Lower leg skin (tissue), 4 donors: ENCODE measurements at regions not wholly inside any gene's neighbourhood (a gene's known extent, or its start where the extent isn't known, plus 50 kb on each side); places are given as distances from the start of the nearest gene placed in this dataset.

Experiments
- DNase-seq, 2 donors: peaks; one replicate each; pipeline ENCODE4 v3.0.0-alpha.2; 2019; ENCODE audit warnings: low spot score in 2 of 2
- H3K4me3 ChIP-seq: fragments of 200-600 bp; sonication (generic); 2 replicates; pipeline ENCODE4 v1.5.1; 2017; ENCODE audit warnings: mild to moderate bottlenecking, low read depth; ENCODE audit not compliant: poor library complexity, severe bottlenecking
- POLR2A ChIP-seq, 2 donors: fragments of 450-650 bp; IDR thresholded peaks; one replicate each; pipeline ENCODE4 v1.6.1; 2016 to 2017; ENCODE audit warnings: antibody characterized with exemption in 2 of 2, mild to moderate bottlenecking in 1 of 2, moderate library complexity in 1 of 2
- WGBS, 2 donors: methylation state at CpG; one replicate each; pipeline ENCODE4 v1.1.5; 2018; 5-methylcytosine and 5-hydroxymethylcytosine counted together
- intact Hi-C: fragments of 100-400 bp; cut with DNase I; formaldehyde crosslinking; loops from one replicate; pipeline ENCODE4 v1.15.0; 2023; ENCODE audit warnings: low total_unique reads
- TF ChIP-seq, protein P1 (sequence below), 3 donors: fragments of 450-650 bp; IDR thresholded peaks; one replicate each; pipeline ENCODE4 v1.5.1; 2016; ENCODE audit warnings: antibody characterized with exemption in 3 of 3, mild to moderate bottlenecking in 3 of 3, moderate library complexity in 2 of 3

DNA sequence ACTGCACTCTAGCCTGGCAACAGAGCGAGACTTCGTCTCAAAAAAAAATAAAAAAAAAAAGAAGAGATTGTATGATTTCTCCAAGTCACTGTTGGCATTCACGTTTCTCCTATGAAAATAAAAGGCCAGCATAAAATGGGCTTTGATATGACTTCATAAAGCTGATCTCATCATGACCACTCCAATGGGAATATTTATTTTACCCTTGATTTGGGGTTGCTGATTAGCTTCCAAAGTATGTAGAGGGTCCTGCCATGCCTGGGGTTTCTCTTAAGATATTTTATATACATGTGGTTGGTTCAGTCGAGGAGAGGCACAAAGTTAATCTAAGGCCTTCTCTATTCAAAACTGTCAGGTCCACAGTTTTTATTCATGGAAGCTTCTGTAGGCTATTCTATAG, 247.0 kb upstream of the TNC start:
- H3K4me3 ChIP-seq = no peak overlapping the region
- no peak for DNase-seq
- WGBS, 2 donors = 97 to 98% methylated on average over 4 of the region's 4 CpGs
- TF ChIP-seq POLR2A (IDR thresholded peaks at IDR 0.05) = no peak
- TF ChIP-seq, protein P1, sequence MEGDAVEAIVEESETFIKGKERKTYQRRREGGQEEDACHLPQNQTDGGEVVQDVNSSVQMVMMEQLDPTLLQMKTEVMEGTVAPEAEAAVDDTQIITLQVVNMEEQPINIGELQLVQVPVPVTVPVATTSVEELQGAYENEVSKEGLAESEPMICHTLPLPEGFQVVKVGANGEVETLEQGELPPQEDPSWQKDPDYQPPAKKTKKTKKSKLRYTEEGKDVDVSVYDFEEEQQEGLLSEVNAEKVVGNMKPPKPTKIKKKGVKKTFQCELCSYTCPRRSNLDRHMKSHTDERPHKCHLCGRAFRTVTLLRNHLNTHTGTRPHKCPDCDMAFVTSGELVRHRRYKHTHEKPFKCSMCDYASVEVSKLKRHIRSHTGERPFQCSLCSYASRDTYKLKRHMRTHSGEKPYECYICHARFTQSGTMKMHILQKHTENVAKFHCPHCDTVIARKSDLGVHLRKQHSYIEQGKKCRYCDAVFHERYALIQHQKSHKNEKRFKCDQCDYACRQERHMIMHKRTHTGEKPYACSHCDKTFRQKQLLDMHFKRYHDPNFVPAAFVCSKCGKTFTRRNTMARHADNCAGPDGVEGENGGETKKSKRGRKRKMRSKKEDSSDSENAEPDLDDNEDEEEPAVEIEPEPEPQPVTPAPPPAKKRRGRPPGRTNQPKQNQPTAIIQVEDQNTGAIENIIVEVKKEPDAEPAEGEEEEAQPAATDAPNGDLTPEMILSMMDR (IDR thresholded peaks at IDR 0.05) = no peak
- intact Hi-C loops = no loop called here

DNA sequence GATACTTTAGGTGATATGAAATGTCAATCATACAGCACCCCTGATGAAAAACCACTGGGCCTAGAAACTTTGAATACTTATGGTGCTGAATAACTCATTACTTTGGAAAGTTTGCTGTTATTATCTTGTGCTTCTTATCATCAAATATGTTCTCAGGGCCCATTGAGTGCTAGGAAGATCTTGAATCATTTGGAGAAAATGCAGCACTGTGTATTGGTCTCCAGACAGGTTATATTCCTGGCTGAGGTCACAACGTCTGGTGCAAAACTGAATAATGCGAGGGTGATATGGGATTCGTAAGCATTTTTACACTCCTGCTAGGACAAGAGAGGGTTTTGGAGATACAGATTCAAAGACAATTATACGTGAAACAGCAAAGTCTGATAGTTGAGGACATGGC, 249.4 kb upstream of the TNC start:
- no peak for DNase-seq
- intact Hi-C loops = no loop called here
- TF ChIP-seq, protein P1 (IDR thresholded peaks at IDR 0.05) = no peak
- no peak for TF ChIP-seq POLR2A (IDR thresholded peaks at IDR 0.05)
- WGBS, 2 donors = 97% methylated on average over 4 of the region's 4 CpGs
- no peak overlapping the region for H3K4me3 ChIP-seq

DNA sequence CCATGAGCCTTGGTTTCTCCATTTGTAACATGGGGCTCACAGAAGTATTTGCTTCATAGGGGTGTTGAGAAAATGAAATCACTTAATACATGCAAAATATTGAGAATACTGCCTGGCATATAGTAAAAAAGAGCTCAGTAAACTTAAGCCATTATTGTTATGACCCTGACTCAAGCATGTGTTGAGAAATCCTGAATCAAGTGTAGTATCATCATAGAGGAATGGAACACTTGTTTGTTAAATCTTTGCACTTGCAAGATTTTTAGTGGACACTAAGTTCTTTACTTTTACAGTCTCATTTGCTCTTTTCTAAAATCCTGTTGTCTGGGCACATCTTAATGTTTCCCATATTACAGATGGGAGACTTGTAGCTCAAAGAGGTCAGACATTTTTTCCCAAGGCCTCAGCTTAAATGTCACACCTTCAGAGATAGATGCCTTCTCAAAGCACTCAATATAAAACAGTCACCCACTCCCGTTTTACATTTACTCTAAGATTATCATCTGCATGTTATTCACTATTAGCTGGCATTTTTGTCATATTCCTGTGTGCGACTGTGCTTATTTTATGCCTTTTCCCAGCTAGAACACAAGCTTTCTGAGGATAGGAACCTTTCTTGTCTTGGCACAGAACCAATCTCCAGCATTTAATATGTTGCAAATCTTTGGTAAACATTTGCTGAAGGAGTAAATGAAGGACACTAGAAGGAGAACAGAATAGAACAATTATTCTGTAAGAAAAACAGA, 250.0 kb upstream of the TNC start:
- intact Hi-C loops = no loop called here

GRCh38 chr9:115369322-115369957, 251.5 kb upstream of the TNC start:
- DNase-seq = no peak
- TF ChIP-seq, protein P1 (IDR thresholded peaks at IDR 0.05) = no peak
- TF ChIP-seq POLR2A (IDR thresholded peaks at IDR 0.05) = no peak
- intact Hi-C loops = no loop called here
- WGBS, 2 donors = 12 to 21% methylated on average over 5 of the region's 5 CpGs
- no peak overlapping the region for H3K4me3 ChIP-seq

More for the DNA sequence above, 250.0 kb upstream of the TNC start:
- no peak overlapping the region for H3K4me3 ChIP-seq
- no peak for DNase-seq
- WGBS, 2 donors = 76 to 87% methylated on average over 2 of the region's 2 CpGs
- TF ChIP-seq, protein P1 (IDR thresholded peaks at IDR 0.05) = no peak
- no peak for TF ChIP-seq POLR2A (IDR thresholded peaks at IDR 0.05)

DNA sequence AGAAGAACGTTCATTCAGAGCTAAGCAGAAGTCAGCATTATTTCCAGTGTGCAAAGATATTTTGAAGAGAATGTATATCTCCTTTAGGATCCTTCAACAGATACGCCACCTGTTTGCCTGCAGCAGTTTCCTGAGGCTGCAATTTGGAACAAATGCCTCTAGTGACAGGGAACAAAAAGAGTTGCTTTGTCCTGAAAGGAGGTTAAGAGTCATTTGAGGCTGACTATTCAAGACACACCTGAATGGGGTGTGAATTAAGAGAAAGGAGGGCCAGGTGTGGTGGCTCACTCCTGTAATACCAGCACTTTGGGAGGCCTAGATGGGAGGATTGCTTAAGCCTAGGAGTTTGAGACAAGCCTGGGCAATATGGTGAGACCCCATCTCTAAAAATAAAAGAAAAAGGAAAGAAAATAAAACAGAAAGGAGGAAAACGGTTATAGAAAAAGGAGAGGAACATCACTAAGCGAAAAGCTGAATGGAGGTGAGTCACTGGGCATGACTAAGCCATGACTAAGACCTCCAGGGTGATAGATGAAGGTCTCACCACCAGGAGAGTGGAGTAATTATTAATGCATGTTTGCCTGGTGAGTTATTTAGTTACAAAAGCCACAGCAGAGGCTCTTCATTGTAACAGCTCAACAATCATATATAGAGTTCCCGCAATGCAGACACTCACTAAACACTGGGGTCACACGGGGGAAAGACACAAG, 255.2 kb upstream of the TNC start:
- DNase-seq = no peak
- intact Hi-C loops = no loop called here
- no peak overlapping the region for H3K4me3 ChIP-seq
- no peak for TF ChIP-seq POLR2A (IDR thresholded peaks at IDR 0.05)
- TF ChIP-seq, protein P1 (IDR thresholded peaks at IDR 0.05) = no peak
- WGBS, 2 donors = 67 to 70% methylated on average over 6 of the region's 6 CpGs
